Gastroesophageal sphincter (tissue), 4 donors: ENCODE measurements at regions not wholly inside any gene's neighbourhood (a gene's known extent, or its start where the extent isn't known, plus 50 kb on each side); places are given as distances from the start of the nearest gene placed in this dataset.

Experiments
- ATAC-seq: fragments of 150-250 bp; one replicate; pipeline ENCODE4 v1.9.1; 2016; ENCODE audit warnings: mild to moderate bottlenecking, moderate library complexity
- H3K27ac ChIP-seq, 4 donors: fragments of 200-600 bp; sonication (generic) in 3 of 4; 1 replicate in 3 of 4; 2 replicates in 1 of 4; pipeline ENCODE4 v1.5.1; 2016 to 2019
- H3K27me3 ChIP-seq: fragments of 200-600 bp; sonication (generic); one replicate; pipeline ENCODE4 v1.5.1; 2019
- H3K36me3 ChIP-seq, 2 donors: fragments of 200-600 bp; sonication (generic); one replicate each; pipeline ENCODE4 v1.5.1; 2019; ENCODE audit warnings: control low read depth in 1 of 2
- H3K4me1 ChIP-seq, 3 donors: fragments of 200-600 bp; sonication (generic); 1 replicate in 2 of 3; 2 replicates in 1 of 3; pipeline ENCODE4 v1.5.1; 2016 to 2019; ENCODE audit warnings: control low read depth in 2 of 3
- H3K4me3 ChIP-seq, 2 donors: fragments of 200-600 bp; sonication (generic); one replicate each; pipeline ENCODE4 v1.5.1; 2019; ENCODE audit warnings: mild to moderate bottlenecking in 1 of 2, moderate library complexity in 1 of 2
- H3K9me3 ChIP-seq, 3 donors: fragments of 200-600 bp; sonication (generic); one replicate each; pipeline ENCODE4 v1.5.1; 2017 to 2019; ENCODE audit warnings: control low read depth in 2 of 3
- EP300 ChIP-seq: sonication (generic); formaldehyde crosslinking; IDR thresholded peaks from one replicate; pipeline ENCODE4 v1.6.1; 2017; ENCODE audit warnings: antibody characterized with exemption, mild to moderate bottlenecking
- POLR2A ChIP-seq, 2 donors: fragments of 450-650 bp; IDR thresholded peaks; one replicate each; pipeline ENCODE4 v1.6.1; 2017; ENCODE audit warnings: antibody characterized with exemption in 2 of 2, mild to moderate bottlenecking in 2 of 2, moderate library complexity in 1 of 2
- POLR2AphosphoS5 ChIP-seq: sonication (generic); formaldehyde crosslinking; IDR thresholded peaks from one replicate; pipeline ENCODE4 v1.6.1; 2017; ENCODE audit warnings: antibody characterized with exemption
- WGBS, 2 donors: methylation state at CpG; one replicate each; pipeline ENCODE4 v1.1.5; 2018; ENCODE audit warnings: low coverage in 1 of 2; 5-methylcytosine and 5-hydroxymethylcytosine counted together
- TF ChIP-seq, protein P1 (sequence below), 4 experiments: fragments of 200-600 bp in 2 of 4; fragments of 450-650 bp in 2 of 4; sonication (generic) in 1 of 4; IDR thresholded peaks; one replicate each; pipeline ENCODE4 v1.5.1; 2017 to 2019; ENCODE audit warnings: antibody characterized with exemption in 4 of 4, mild to moderate bottlenecking in 2 of 4, moderate library complexity in 2 of 4

- H3K4me1 ChIP-seq = peaks cover 0 to 3% (median 0%) of the 10 kb centered on the region in 3 donors
- no peaks in the 10 kb centered on the region for H3K36me3 ChIP-seq
- 60% methylated on average over 1 of the region's 1 CpG; no CpG with 5 or more reads in 1 of the 2 donors for WGBS, 2 donors
- no peak overlapping the region for H3K4me3 ChIP-seq
- no peak for ATAC-seq
- no peaks in the 10 kb centered on the region for H3K27me3 ChIP-seq
- H3K9me3 ChIP-seq = peaks cover 0 to 3% (median 0%) of the 10 kb centered on the region in 3 donors
- no peak overlapping the region for H3K27ac ChIP-seq
- no peak for TF ChIP-seq POLR2AphosphoS5
- no peak for TF ChIP-seq POLR2A (IDR thresholded peaks at IDR 0.05)
- TF ChIP-seq, protein P1, sequence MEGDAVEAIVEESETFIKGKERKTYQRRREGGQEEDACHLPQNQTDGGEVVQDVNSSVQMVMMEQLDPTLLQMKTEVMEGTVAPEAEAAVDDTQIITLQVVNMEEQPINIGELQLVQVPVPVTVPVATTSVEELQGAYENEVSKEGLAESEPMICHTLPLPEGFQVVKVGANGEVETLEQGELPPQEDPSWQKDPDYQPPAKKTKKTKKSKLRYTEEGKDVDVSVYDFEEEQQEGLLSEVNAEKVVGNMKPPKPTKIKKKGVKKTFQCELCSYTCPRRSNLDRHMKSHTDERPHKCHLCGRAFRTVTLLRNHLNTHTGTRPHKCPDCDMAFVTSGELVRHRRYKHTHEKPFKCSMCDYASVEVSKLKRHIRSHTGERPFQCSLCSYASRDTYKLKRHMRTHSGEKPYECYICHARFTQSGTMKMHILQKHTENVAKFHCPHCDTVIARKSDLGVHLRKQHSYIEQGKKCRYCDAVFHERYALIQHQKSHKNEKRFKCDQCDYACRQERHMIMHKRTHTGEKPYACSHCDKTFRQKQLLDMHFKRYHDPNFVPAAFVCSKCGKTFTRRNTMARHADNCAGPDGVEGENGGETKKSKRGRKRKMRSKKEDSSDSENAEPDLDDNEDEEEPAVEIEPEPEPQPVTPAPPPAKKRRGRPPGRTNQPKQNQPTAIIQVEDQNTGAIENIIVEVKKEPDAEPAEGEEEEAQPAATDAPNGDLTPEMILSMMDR (IDR thresholded peaks at IDR 0.05) = no peak
- no peak for TF ChIP-seq EP300
These were observed 154.3 kb downstream of the ZNF365 start for GRCh38 chr10:62528441-62528840.

GRCh38 chr10:62529396-62529795 lies 155.2 kb downstream of the ZNF365 start:
- ATAC-seq = no peak
- TF ChIP-seq POLR2AphosphoS5 = no peak
- Histone ChIP-seq H3K4me1 (peaks cover 0 to 3% (median 0%) of the 10 kb centered on the region in 3 donors), H3K4me3 (no peak overlapping the region), H3K36me3 (no peaks in the 10 kb centered on the region), H3K27me3 (no peaks in the 10 kb centered on the region), H3K27ac (no peak overlapping the region), H3K9me3 (peaks cover 0 to 3% (median 0%) of the 10 kb centered on the region in 3 donors)
- 52 to 64% methylated on average over 2 of the region's 2 CpGs for WGBS, 2 donors

- H3K36me3 ChIP-seq = no peaks in the 10 kb centered on the region
- no peaks in the 10 kb centered on the region for H3K4me1 ChIP-seq
- 75 to 90% methylated on average over 1 to 2 of the region's 2 CpGs for WGBS, 2 donors
- no peak overlapping the region for H3K27ac ChIP-seq
- TF ChIP-seq, protein P1 (IDR thresholded peaks at IDR 0.05) = no peak
- TF ChIP-seq POLR2A (IDR thresholded peaks at IDR 0.05) = no peak
- TF ChIP-seq EP300 = no peak
- TF ChIP-seq POLR2AphosphoS5 = no peak
- H3K27me3 ChIP-seq = no peaks in the 10 kb centered on the region
- ATAC-seq = no peak
- peaks cover 0 to 3% (median 0%) of the 10 kb centered on the region in 3 donors for H3K9me3 ChIP-seq
- H3K4me3 ChIP-seq = no peak overlapping the region
These were observed 159.9 kb downstream of the ZNF365 start for GRCh38 chr10:62534031-62534430.

DNA sequence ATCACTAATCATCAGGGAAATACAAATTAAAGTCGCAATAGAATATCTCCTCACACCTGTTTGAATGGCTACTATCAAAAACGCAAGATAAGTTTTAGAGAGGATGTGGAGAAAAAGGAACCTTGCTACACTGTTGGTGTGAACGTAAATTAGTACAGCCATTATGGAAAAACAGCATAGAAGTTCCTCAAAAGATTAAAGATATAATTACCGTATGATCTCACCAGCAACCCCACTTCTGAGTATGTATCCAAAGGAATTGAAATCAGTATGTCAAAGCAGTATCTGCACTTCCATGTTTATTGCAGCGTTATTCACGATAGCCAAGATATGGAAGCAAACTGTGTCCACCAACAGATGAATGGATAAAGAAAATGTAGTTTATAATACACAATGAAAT lies 164.4 kb downstream of the ZNF365 start:
- no peaks in the 10 kb centered on the region for H3K9me3 ChIP-seq
- H3K27me3 ChIP-seq = no peaks in the 10 kb centered on the region
- no peaks in the 10 kb centered on the region for H3K4me1 ChIP-seq
- no peak overlapping the region for H3K27ac ChIP-seq
- no peak overlapping the region for H3K4me3 ChIP-seq
- no peaks in the 10 kb centered on the region for H3K36me3 ChIP-seq
- ATAC-seq = no peak
- 79 to 88% methylated on average over 5 to 6 of the region's 6 CpGs for WGBS, 2 donors
- TF ChIP-seq POLR2A (IDR thresholded peaks at IDR 0.05) (no peak), POLR2AphosphoS5 (no peak), EP300 (no peak)
- TF ChIP-seq, protein P1 (IDR thresholded peaks at IDR 0.05) = no peak

- Histone ChIP-seq H3K27me3 (no peaks in the 10 kb centered on the region), H3K4me1 (no peaks in the 10 kb centered on the region), H3K9me3 (no peaks in the 10 kb centered on the region), H3K4me3 (no peak overlapping the region), H3K27ac (no peak overlapping the region), H3K36me3 (no peaks in the 10 kb centered on the region)
- peak; percentile 47 for ATAC-seq
- WGBS, 2 donors = 61 to 70% methylated on average over 3 of the region's 3 CpGs
- TF ChIP-seq POLR2A (IDR thresholded peaks at IDR 0.05) = no peak
- TF ChIP-seq, protein P1 (IDR thresholded peaks at IDR 0.05) = no peak
- TF ChIP-seq EP300 = no peak
- TF ChIP-seq POLR2AphosphoS5 = no peak
These were observed 166.2 kb downstream of the ZNF365 start for GRCh38 chr10:62540389-62540788.
